ENCODE measurements at regions not wholly inside any gene's neighbourhood (a gene's known extent, or its start where the extent isn't known, plus 50 kb on each side); places are given as distances from the start of the nearest gene placed in this dataset.

- no peak for DNase-seq (ENCODE audit: low read depth in 2 of 2)
Measured at GRCh38 chr16:62135446-62135845, 99.2 kb upstream of the CDH8 start.

GRCh38 chr16:62130101-62130500, 93.9 kb upstream of the CDH8 start:
- DNase-seq (ENCODE audit: low read depth in 2 of 2), result no peak

- no peak for DNase-seq (ENCODE audit: low read depth in 2 of 2)
Measured at GRCh38 chr16:62105244-62105643, 69.0 kb upstream of the CDH8 start.

- DNase-seq (ENCODE audit: low read depth in 2 of 2), result no peak
Measured at GRCh38 chr16:62102588-62102987, 66.3 kb upstream of the CDH8 start.

- no peak for DNase-seq (ENCODE audit: low read depth in 2 of 2)
Measured at GRCh38 chr16:62100651-62101050, 64.4 kb upstream of the CDH8 start.

GRCh38 chr16:62089715-62090114, 53.5 kb upstream of the CDH8 start:
- no peak for DNase-seq (ENCODE audit: low read depth in 2 of 2)

- DNase-seq (ENCODE audit: low read depth in 2 of 2), result no peak
Measured at GRCh38 chr16:62088731-62089410, 52.6 kb upstream of the CDH8 start.

Measured in stimulated activated CD4-positive, alpha-beta T cell treated with anti-CD3 and anti-CD28 coated beads, Interleukin-4, amount 100 ng/mL, for 48 hours (primary cell).